ENCODE measurements at regions not wholly inside any gene's neighbourhood (a gene's known extent, or its start where the extent isn't known, plus 50 kb on each side); places are given as distances from the start of the nearest gene placed in this dataset.
"Not testable (repeated sequence)": the region's sequence is repeated elsewhere in the genome, so short reads cannot be mapped to it uniquely, and the experiment has no call there.

DNA sequence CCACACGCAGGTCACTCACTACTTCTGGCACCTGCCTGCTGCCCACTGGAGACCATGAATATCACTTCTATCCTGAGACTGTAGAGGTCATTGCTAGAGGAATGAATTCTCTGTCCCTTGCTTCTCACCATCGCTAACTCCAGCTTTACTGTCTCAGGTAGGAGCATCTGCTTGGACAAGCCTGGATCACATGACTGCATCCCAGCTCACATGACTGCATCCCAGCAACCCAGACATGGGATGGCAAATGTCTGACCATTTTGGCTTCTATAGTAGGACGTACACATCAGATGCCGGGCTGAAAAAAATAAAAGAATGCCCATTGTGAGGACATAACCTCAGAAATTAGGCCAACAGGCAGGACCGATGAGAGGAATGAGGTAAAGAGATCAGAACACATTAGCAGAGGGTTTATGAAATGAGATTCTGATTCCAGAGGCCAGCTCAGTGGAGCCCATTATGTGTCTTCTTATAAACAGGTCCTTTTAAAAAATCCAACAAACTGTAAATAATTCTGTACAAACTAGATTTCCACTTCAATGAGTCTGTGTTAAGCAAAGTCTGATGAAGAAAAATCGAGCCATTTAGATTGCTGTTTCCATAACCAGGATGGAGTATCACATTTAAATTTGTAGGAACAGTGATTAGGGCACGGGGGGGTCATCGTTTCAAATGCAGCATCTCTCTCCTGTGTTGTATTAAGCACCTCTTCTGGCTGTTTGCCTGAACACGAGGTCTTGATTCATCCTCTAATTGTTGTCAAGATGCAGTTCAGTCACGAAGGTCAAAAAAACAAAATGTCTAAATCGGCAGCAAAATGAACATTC, 126.7 kb downstream of the MTHFS start:
- DNase-seq = no peak

- DNase-seq = no peak
Observed at GRCh38 chr15:79773128-79773527, 123.7 kb downstream of the MTHFS start.

DNA sequence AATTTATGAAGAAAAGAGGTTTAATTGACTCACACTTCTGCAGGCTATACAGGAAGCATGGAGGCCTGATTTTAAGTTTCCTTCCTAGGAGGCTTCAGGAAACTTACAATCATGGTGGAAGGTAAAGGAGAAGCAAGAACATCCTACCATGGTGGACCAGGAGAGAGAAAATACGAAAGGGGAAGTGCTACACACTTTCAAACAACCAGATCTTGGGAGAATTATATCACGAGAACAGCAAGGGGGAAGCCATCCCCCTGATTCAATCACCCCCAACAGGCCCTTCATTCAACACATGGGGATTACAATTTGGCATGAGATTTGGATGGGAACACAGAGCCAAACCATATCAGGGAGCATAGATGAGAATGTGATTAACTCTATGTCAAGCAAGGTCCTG, 121.0 kb downstream of the MTHFS start:
- no peak for DNase-seq

GRCh38 chr15:79777916-79778315, 118.9 kb downstream of the MTHFS start:
- no peak for DNase-seq

DNA sequence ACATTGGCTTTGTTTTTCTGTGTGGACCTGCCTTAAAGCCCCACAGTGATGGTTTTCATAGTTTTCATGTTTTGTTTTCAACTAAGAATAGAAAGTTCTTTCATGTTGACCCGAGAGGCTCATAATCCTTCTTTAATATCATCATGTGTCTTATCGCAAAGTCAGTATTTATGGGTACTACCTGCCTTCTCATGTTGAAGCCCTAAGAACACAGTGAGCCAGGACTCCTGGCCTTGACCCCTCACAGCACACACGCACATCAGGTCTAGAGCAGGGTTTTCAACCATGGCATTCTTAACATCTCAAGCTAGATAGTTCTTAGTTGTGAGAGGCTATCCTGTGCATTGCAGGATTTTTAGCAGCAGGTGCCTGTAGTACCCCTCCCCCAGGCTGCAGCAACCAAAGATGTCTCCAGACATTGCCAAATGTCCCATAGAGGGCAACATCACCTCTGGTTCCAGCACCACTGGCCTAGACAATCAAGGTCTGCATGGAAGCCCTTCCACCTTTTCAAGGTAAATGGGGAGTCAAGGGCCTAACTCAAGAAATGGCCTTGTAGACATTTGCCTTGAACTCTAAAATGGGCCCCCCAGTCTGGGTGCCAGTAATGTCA, 118.3 kb downstream of the MTHFS start:
- DNase-seq = no peak

- no peak for DNase-seq
Observed at GRCh38 chr15:79779746-79780145, 117.1 kb downstream of the MTHFS start.

GRCh38 chr15:79782307-79782706, 114.5 kb downstream of the MTHFS start:
- not testable (repeated sequence) for DNase-seq
